ENCODE measurements at regions not wholly inside any gene's neighbourhood (a gene's known extent, or its start where the extent isn't known, plus 50 kb on each side); places are given as distances from the start of the nearest gene placed in this dataset.
"Not testable (repeated sequence)": the region's sequence is repeated elsewhere in the genome, so short reads cannot be mapped to it uniquely, and the experiment has no call there.

GRCh38 chr2:144780983-144781382 lies 261.1 kb upstream of the ZEB2 start:
- Histone ChIP-seq H3K4me3 (ENCODE audit: severe bottlenecking) (no peak overlapping the region), H3K27me3 (ENCODE audit: insufficient read depth, poor library complexity, severe bottlenecking) (no peaks in the 10 kb centered on the region), H3K27ac (ENCODE audit: poor library complexity, severe bottlenecking) (no peak overlapping the region), H3K9me3 (ENCODE audit: severe bottlenecking) (no peaks in the 10 kb centered on the region), H3K36me3 (ENCODE audit: low read depth) (no peaks in the 10 kb centered on the region), H3K4me1 (ENCODE audit: insufficient read depth, poor library complexity, severe bottlenecking) (no peaks in the 10 kb centered on the region)
- DNase-seq (ENCODE audit: low spot score) (no peak), ATAC-seq (ENCODE audit: low read depth) (no peak)
- TF ChIP-seq, protein P1, sequence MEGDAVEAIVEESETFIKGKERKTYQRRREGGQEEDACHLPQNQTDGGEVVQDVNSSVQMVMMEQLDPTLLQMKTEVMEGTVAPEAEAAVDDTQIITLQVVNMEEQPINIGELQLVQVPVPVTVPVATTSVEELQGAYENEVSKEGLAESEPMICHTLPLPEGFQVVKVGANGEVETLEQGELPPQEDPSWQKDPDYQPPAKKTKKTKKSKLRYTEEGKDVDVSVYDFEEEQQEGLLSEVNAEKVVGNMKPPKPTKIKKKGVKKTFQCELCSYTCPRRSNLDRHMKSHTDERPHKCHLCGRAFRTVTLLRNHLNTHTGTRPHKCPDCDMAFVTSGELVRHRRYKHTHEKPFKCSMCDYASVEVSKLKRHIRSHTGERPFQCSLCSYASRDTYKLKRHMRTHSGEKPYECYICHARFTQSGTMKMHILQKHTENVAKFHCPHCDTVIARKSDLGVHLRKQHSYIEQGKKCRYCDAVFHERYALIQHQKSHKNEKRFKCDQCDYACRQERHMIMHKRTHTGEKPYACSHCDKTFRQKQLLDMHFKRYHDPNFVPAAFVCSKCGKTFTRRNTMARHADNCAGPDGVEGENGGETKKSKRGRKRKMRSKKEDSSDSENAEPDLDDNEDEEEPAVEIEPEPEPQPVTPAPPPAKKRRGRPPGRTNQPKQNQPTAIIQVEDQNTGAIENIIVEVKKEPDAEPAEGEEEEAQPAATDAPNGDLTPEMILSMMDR (IDR thresholded peaks at IDR 0.05; ENCODE audit: poor library complexity, severe bottlenecking): no peak

DNA sequence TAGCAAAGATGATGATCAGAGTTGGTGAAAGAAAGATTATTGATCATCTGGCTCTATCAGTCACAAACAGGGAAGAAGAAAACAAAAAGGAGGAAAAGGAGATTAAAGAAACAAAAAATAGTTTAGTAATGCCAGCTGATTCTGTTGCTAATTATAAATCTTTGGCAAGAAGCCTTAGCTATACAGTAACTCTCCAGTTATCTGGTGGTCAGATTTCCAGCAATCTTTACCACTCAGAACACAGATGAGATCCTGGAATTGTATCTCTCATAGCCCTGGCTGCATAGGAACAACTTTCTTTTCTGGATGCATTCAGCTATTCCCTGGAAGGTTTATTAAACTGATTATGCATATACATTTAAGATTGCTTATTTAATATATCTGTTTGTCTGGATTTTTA lies 256.8 kb upstream of the ZEB2 start:
- no peaks in the 10 kb centered on the region for H3K36me3 ChIP-seq (ENCODE audit: low read depth)
- H3K4me3 ChIP-seq (ENCODE audit: severe bottlenecking): no peak overlapping the region
- H3K9me3 ChIP-seq (ENCODE audit: severe bottlenecking): no peaks in the 10 kb centered on the region
- DNase-seq (ENCODE audit: low spot score) (no peak), ATAC-seq (ENCODE audit: low read depth) (no peak)
- H3K27me3 ChIP-seq (ENCODE audit: insufficient read depth, poor library complexity, severe bottlenecking): no peaks in the 10 kb centered on the region
- TF ChIP-seq, protein P1 (IDR thresholded peaks at IDR 0.05; ENCODE audit: poor library complexity, severe bottlenecking): no peak
- no peak overlapping the region for H3K27ac ChIP-seq (ENCODE audit: poor library complexity, severe bottlenecking)
- H3K4me1 ChIP-seq (ENCODE audit: insufficient read depth, poor library complexity, severe bottlenecking): no peaks in the 10 kb centered on the region

GRCh38 chr2:144774809-144775208 lies 254.9 kb upstream of the ZEB2 start:
- no peaks in the 10 kb centered on the region for H3K27me3 ChIP-seq (ENCODE audit: insufficient read depth, poor library complexity, severe bottlenecking)
- DNase-seq (ENCODE audit: low spot score): no peak
- no peaks in the 10 kb centered on the region for H3K9me3 ChIP-seq (ENCODE audit: severe bottlenecking)
- H3K27ac ChIP-seq (ENCODE audit: poor library complexity, severe bottlenecking): no peak overlapping the region
- H3K4me3 ChIP-seq (ENCODE audit: severe bottlenecking): no peak overlapping the region
- H3K4me1 ChIP-seq (ENCODE audit: insufficient read depth, poor library complexity, severe bottlenecking): no peaks in the 10 kb centered on the region
- H3K36me3 ChIP-seq (ENCODE audit: low read depth): no peaks in the 10 kb centered on the region
- TF ChIP-seq, protein P1 (IDR thresholded peaks at IDR 0.05; ENCODE audit: poor library complexity, severe bottlenecking): no peak
- ATAC-seq (ENCODE audit: low read depth): no peak

DNA sequence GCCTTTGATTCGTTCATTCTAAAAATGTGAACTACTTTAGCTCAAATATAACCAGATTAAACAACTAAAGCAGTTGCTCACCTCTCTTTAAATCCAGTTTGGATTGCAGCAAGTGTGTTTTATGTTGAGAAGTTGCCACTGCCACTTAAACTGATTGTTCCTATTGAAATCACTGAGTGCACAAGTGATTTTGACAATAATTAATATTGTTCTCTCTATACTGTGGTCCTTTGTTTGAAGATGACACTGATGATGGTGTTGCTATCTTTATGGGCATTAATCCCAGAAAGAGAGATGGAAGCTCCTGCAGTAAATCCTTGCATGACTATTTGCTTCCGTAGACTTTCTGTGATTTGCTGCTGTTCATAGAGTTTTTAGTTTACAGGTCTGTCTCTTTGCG lies 251.4 kb upstream of the ZEB2 start:
- Histone ChIP-seq H3K4me3 (ENCODE audit: severe bottlenecking) (no peak overlapping the region), H3K4me1 (ENCODE audit: insufficient read depth, poor library complexity, severe bottlenecking) (no peaks in the 10 kb centered on the region), H3K27me3 (ENCODE audit: insufficient read depth, poor library complexity, severe bottlenecking) (no peaks in the 10 kb centered on the region), H3K9me3 (ENCODE audit: severe bottlenecking) (no peaks in the 10 kb centered on the region), H3K27ac (ENCODE audit: poor library complexity, severe bottlenecking) (no peak overlapping the region), H3K36me3 (ENCODE audit: low read depth) (no peaks in the 10 kb centered on the region)
- ATAC-seq (ENCODE audit: low read depth): no peak
- DNase-seq (ENCODE audit: low spot score): no peak
- TF ChIP-seq, protein P1 (IDR thresholded peaks at IDR 0.05; ENCODE audit: poor library complexity, severe bottlenecking): no peak

DNA sequence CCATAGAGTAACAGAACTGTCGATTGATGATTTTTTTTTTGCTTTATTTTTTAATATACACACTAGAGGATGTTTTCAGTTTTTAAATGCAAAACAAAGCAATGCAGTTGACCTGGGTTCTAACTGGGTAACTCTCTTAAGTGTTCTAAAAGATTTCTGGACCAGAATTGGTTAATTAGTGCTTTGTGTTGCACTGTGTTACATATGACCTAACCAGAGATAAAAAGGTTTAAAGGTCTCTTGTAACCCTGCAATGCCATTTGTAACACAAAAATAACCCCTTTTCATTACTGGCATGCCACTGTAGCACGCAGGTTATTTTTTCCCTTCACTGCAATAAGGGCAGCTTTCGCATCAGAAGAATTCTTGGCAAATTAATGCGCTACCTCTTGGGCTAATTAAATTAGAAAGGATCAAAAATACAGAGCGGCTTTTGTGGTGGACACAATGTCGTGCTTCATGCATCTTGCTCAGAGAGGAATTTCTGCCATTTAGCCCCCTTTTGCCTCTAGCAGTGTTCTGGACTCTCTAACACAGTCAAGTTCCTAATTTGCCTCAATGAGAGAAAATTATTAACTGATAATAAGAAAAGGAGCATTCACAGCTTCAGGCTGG lies 250.8 kb upstream of the ZEB2 start:
- Histone ChIP-seq H3K9me3 (ENCODE audit: severe bottlenecking) (no peaks in the 10 kb centered on the region), H3K27ac (ENCODE audit: poor library complexity, severe bottlenecking) (no peak overlapping the region), H3K27me3 (ENCODE audit: insufficient read depth, poor library complexity, severe bottlenecking) (no peaks in the 10 kb centered on the region), H3K4me3 (ENCODE audit: severe bottlenecking) (no peak overlapping the region), H3K4me1 (ENCODE audit: insufficient read depth, poor library complexity, severe bottlenecking) (no peaks in the 10 kb centered on the region), H3K36me3 (ENCODE audit: low read depth) (no peaks in the 10 kb centered on the region)
- TF ChIP-seq, protein P1 (IDR thresholded peaks at IDR 0.05; ENCODE audit: poor library complexity, severe bottlenecking): no peak
- DNase-seq (ENCODE audit: low spot score) (no peak), ATAC-seq (ENCODE audit: low read depth) (no peak)

- not testable (repeated sequence) for DNase-seq (ENCODE audit: low spot score); H3K4me3 ChIP-seq (ENCODE audit: severe bottlenecking); H3K27ac ChIP-seq (ENCODE audit: poor library complexity, severe bottlenecking); H3K4me1 ChIP-seq (ENCODE audit: insufficient read depth, poor library complexity, severe bottlenecking); H3K27me3 ChIP-seq (ENCODE audit: insufficient read depth, poor library complexity, severe bottlenecking); H3K9me3 ChIP-seq (ENCODE audit: severe bottlenecking); ATAC-seq (ENCODE audit: low read depth); H3K36me3 ChIP-seq (ENCODE audit: low read depth)
Observed at GRCh38 chr2:144760939-144761338, 241.0 kb upstream of the ZEB2 start.

All from RWPE2 (cell line).